Gastrocnemius medialis (tissue), 4 donors: ENCODE measurements at regions not wholly inside any gene's neighbourhood (a gene's known extent, or its start where the extent isn't known, plus 50 kb on each side); places are given as distances from the start of the nearest gene placed in this dataset.

Experiments
- ATAC-seq, 2 donors: fragments of 150-250 bp; one replicate each; pipeline ENCODE4 v1.9.1; 2016
- DNase-seq, 2 donors: peaks; one replicate each; pipeline ENCODE4 v3.0.0-alpha.2; 2019
- H3K27ac ChIP-seq, 4 donors: fragments of 200-600 bp; sonication (generic); 1 replicate in 1 of 4; 2 replicates in 3 of 4; pipeline ENCODE4 v1.5.1; 2016 to 2018; ENCODE audit warnings: mild to moderate bottlenecking in 2 of 4, moderate library complexity in 1 of 4
- H3K27me3 ChIP-seq, 3 donors: fragments of 200-600 bp; sonication (generic) in 2 of 3; 1 replicate in 1 of 3; 2 replicates in 2 of 3; pipeline versions ENCODE4 v1.5.1 to v1.6.0; 2016 to 2019; ENCODE audit warnings: mild to moderate bottlenecking in 1 of 3, moderate library complexity in 1 of 3
- H3K36me3 ChIP-seq, 2 donors: fragments of 200-600 bp; sonication (generic) in 1 of 2; one replicate each; pipeline ENCODE4 v1.5.1; 2017 to 2018
- H3K4me1 ChIP-seq, 2 donors: fragments of 200-600 bp; sonication (generic) in 1 of 2; one replicate each; pipeline ENCODE4 v1.5.1; 2016 to 2017; ENCODE audit warnings: mild to moderate bottlenecking in 2 of 2
- H3K4me3 ChIP-seq, 4 donors: fragments of 200-600 bp; sonication (generic) in 3 of 4; 1 replicate in 1 of 4; 2 replicates in 3 of 4; pipeline ENCODE4 v1.5.1; 2016 to 2019; ENCODE audit warnings: mild to moderate bottlenecking in 2 of 4
- H3K9me3 ChIP-seq, 3 donors: fragments of 200-600 bp; sonication (generic) in 2 of 3; 1 replicate in 1 of 3; 2 replicates in 2 of 3; pipeline ENCODE4 v1.5.1; 2016 to 2019
- CTCF ChIP-seq, 5 experiments: fragments of 450-650 bp in 3 of 5; fragments of 200-600 bp in 2 of 5; sonication (generic) in 2 of 5; IDR thresholded peaks in 4 of 5; conservative IDR thresholded peaks in 1 of 5; 1 replicate in 4 of 5; 2 replicates in 1 of 5; pipeline ENCODE4 v1.5.1; 2016 to 2019; ENCODE audit warnings: antibody characterized with exemption in 5 of 5, mild to moderate bottlenecking in 3 of 5, moderate library complexity in 3 of 5
- POLR2A ChIP-seq, 2 donors: fragments of 450-650 bp; IDR thresholded peaks; one replicate each; pipeline ENCODE4 v1.6.1; 2017; ENCODE audit warnings: antibody characterized with exemption in 2 of 2, mild to moderate bottlenecking in 2 of 2, moderate library complexity in 2 of 2
- in situ Hi-C, 4 donors: fragments of 200-750 bp; cut with MboI; loops; one replicate each; pipeline versions ENCODE4 v1.15.0 to v1.8.0; 2017; ENCODE audit warnings: low sequenced_read_pairs in 4 of 4
- intact Hi-C: fragments of 100-400 bp; cut with DNase I; formaldehyde crosslinking; loops from one replicate; pipeline ENCODE4 v1.15.1; 2023; ENCODE audit warnings: low total_unique reads

- Histone ChIP-seq H3K9me3 (no peaks in the 10 kb centered on the region), H3K4me3 (no peak overlapping the region), H3K27ac (no peak overlapping the region), H3K27me3 (no peaks in the 10 kb centered on the region), H3K36me3 (no peaks in the 10 kb centered on the region), H3K4me1 (no peaks in the 10 kb centered on the region)
- DNase-seq (peak in 1 of 2 donors; percentile 21), ATAC-seq (peak in 1 of 2 donors; percentile 62)
- in situ Hi-C loops, result no loop called here
- TF ChIP-seq CTCF (IDR thresholded peaks at IDR 0.05 in 4 of 5, conservative IDR thresholded peaks at IDR 0.05 in 1 of 5) (no peak), POLR2A (IDR thresholded peaks at IDR 0.05) (no peak)
- intact Hi-C loops, result no loop called here
Measured at GRCh38 chr2:235170536-235171521, 219.0 kb downstream of the SH3BP4 start.

GRCh38 chr2:235171550-235172031 is 219.8 kb downstream of the SH3BP4 start:
- ATAC-seq, result no peak
- intact Hi-C loops (no loop called here), in situ Hi-C loops (no loop called here)
- Histone ChIP-seq H3K4me1 (no peaks in the 10 kb centered on the region), H3K4me3 (no peak overlapping the region), H3K36me3 (no peaks in the 10 kb centered on the region), H3K27ac (no peak overlapping the region), H3K9me3 (no peaks in the 10 kb centered on the region), H3K27me3 (no peaks in the 10 kb centered on the region)
- TF ChIP-seq CTCF (IDR thresholded peaks at IDR 0.05 in 4 of 5, conservative IDR thresholded peaks at IDR 0.05 in 1 of 5) (no peak), POLR2A (IDR thresholded peaks at IDR 0.05) (no peak)
- DNase-seq, result no peak

GRCh38 chr2:235180642-235181041 is 228.8 kb downstream of the SH3BP4 start:
- intact Hi-C loops, result no loop called here
- ATAC-seq, result no peak

GRCh38 chr2:235183786-235184185 is 232.0 kb downstream of the SH3BP4 start:
- Histone ChIP-seq H3K9me3 (peaks cover 0 to 6% (median 0%) of the 10 kb centered on the region in 3 donors), H3K4me1 (no peaks in the 10 kb centered on the region), H3K36me3 (no peaks in the 10 kb centered on the region), H3K27ac (no peak overlapping the region), H3K4me3 (no peak overlapping the region), H3K27me3 (no peaks in the 10 kb centered on the region)
- ATAC-seq (no peak), DNase-seq (no peak)
- intact Hi-C loops, result no loop called here
- TF ChIP-seq CTCF (IDR thresholded peaks at IDR 0.05 in 4 of 5, conservative IDR thresholded peaks at IDR 0.05 in 1 of 5) (no peak), POLR2A (IDR thresholded peaks at IDR 0.05) (no peak)
- in situ Hi-C loops, result no loop called here

More at GRCh38 chr2:235180642-235181041, 228.8 kb downstream of the SH3BP4 start:
- no peak for DNase-seq
- in situ Hi-C loops, result no loop called here
- no peak for TF ChIP-seq POLR2A (IDR thresholded peaks at IDR 0.05)
- TF ChIP-seq CTCF (IDR thresholded peaks at IDR 0.05 in 4 of 5, conservative IDR thresholded peaks at IDR 0.05 in 1 of 5), result no peak
- no peaks in the 10 kb centered on the region for H3K27me3 ChIP-seq
- H3K4me3 ChIP-seq, result no peak overlapping the region
- no peak overlapping the region for H3K27ac ChIP-seq
- H3K4me1 ChIP-seq, result no peaks in the 10 kb centered on the region
- H3K9me3 ChIP-seq, result peaks cover 0 to 6% (median 0%) of the 10 kb centered on the region in 3 donors
- H3K36me3 ChIP-seq, result no peaks in the 10 kb centered on the region
